DMS53 treated with DMSO at 0.1 percent for 48 hours (cell line): ENCODE measurements at regions not wholly inside any gene's neighbourhood (a gene's known extent, or its start where the extent isn't known, plus 50 kb on each side); places are given as distances from the start of the nearest gene placed in this dataset.
A peak's percentile ranks its signal among the peaks of the same experiment; 100 is the strongest.
"Not testable (repeated sequence)": the region's sequence is repeated elsewhere in the genome, so short reads cannot be mapped to it uniquely, and the experiment has no call there.

Experiments
- DNase-seq: peaks from one replicate; lab custom pipeline; 2025; ENCODE audit not compliant: unreplicated experiment; lab: John Stamatoyannopoulos, UW

GRCh38 chr5:56733580-56733979 is 81.8 kb upstream of the MAP3K1 start:
- no peak for DNase-seq

- no peak for DNase-seq
Measured at GRCh38 chr5:56732121-56732520, 83.2 kb upstream of the MAP3K1 start.

GRCh38 chr5:56731473-56731872 is 83.9 kb upstream of the MAP3K1 start:
- not testable (repeated sequence) for DNase-seq

GRCh38 chr5:56729488-56729887 is 85.9 kb upstream of the MAP3K1 start:
- DNase-seq, result no peak

- no peak for DNase-seq
Measured at GRCh38 chr5:56725711-56726411, 89.5 kb upstream of the MAP3K1 start.

GRCh38 chr5:56724857-56725256 is 90.5 kb upstream of the MAP3K1 start:
- not testable (repeated sequence) for DNase-seq

- no peak for DNase-seq
Measured at GRCh38 chr5:56722317-56722716, 93.0 kb upstream of the MAP3K1 start.

GRCh38 chr5:56717253-56717987 is 97.9 kb upstream of the MAP3K1 start:
- no peak for DNase-seq

GRCh38 chr5:56715986-56716385 is 99.4 kb upstream of the MAP3K1 start:
- no peak for DNase-seq

GRCh38 chr5:56712895-56713591 is 102.3 kb upstream of the MAP3K1 start:
- no peak for DNase-seq

- no peak for DNase-seq
Measured at GRCh38 chr5:56710826-56711590, 104.3 kb upstream of the MAP3K1 start.

- no peak for DNase-seq
Measured at GRCh38 chr5:56706504-56706903, 108.8 kb upstream of the MAP3K1 start.

- DNase-seq, result peak; percentile 23
Measured at GRCh38 chr5:56705217-56705616, 110.1 kb upstream of the MAP3K1 start.

GRCh38 chr5:56703952-56704351 is 111.4 kb upstream of the MAP3K1 start:
- DNase-seq, result no peak

GRCh38 chr5:56700711-56701110 is 114.6 kb upstream of the MAP3K1 start:
- DNase-seq, result no peak

- DNase-seq, result no peak
Measured at GRCh38 chr5:56699538-56699937, 115.8 kb upstream of the MAP3K1 start.

GRCh38 chr5:56698463-56699381 is 116.6 kb upstream of the MAP3K1 start:
- no peak for DNase-seq

- DNase-seq, result no peak
Measured at GRCh38 chr5:56696900-56697299, 118.4 kb upstream of the MAP3K1 start.

- no peak for DNase-seq
Measured at GRCh38 chr5:56693220-56693579, 122.1 kb upstream of the MAP3K1 start.
